Esophagus squamous epithelium (tissue), 5 donors: ENCODE measurements at regions not wholly inside any gene's neighbourhood (a gene's known extent, or its start where the extent isn't known, plus 50 kb on each side); places are given as distances from the start of the nearest gene placed in this dataset.

Source experiments
- DNase-seq: peaks from one replicate; lab custom pipeline; 2025; lab: John Stamatoyannopoulos, UW
- H3K27ac ChIP-seq, 4 donors: fragments of 200-600 bp; sonication (generic); one replicate each; pipeline ENCODE4 v1.5.1; 2016 to 2019; ENCODE audit warnings: mild to moderate bottlenecking in 1 of 4
- H3K27me3 ChIP-seq, 4 donors: fragments of 200-600 bp; sonication (generic); 1 replicate in 3 of 4; 2 replicates in 1 of 4; pipeline versions ENCODE4 v1.5.1 to v1.6.0; 2017 to 2021; ENCODE audit warnings: antibody characterized with exemption in 1 of 4
- H3K36me3 ChIP-seq, 3 donors: fragments of 200-600 bp; sonication (generic); one replicate each; pipeline ENCODE4 v1.5.1; 2016 to 2019
- H3K4me1 ChIP-seq, 3 donors: fragments of 200-600 bp; sonication (generic); one replicate each; pipeline ENCODE4 v1.5.1; 2017 to 2019
- H3K4me3 ChIP-seq, 4 donors: fragments of 200-600 bp; sonication (generic); 1 replicate in 3 of 4; 2 replicates in 1 of 4; pipeline ENCODE4 v1.5.1; 2016 to 2019; ENCODE audit warnings: mild to moderate bottlenecking in 2 of 4, moderate library complexity in 1 of 4
- H3K9me3 ChIP-seq, 3 donors: fragments of 200-600 bp; sonication (generic); one replicate each; pipeline ENCODE4 v1.5.1; 2016 to 2019
- CTCF ChIP-seq, 6 experiments: fragments of 450-650 bp in 4 of 6; fragments of 200-600 bp in 2 of 6; sonication (generic) in 2 of 6; IDR thresholded peaks; one replicate each; pipeline ENCODE4 v1.5.1; 2016 to 2019; ENCODE audit warnings: antibody characterized with exemption in 6 of 6, mild to moderate bottlenecking in 4 of 6, moderate library complexity in 4 of 6
- POLR2A ChIP-seq, 4 donors: fragments of 450-650 bp; IDR thresholded peaks; one replicate each; pipeline ENCODE4 v1.6.1; 2017; ENCODE audit warnings: antibody characterized with exemption in 4 of 4, mild to moderate bottlenecking in 4 of 4, moderate library complexity in 3 of 4
- WGBS, 2 donors: methylation state at CpG; one replicate each; pipeline ENCODE4 v1.1.5; 2018; 5-methylcytosine and 5-hydroxymethylcytosine counted together
- intact Hi-C: fragments of 100-400 bp; cut with DNase I; formaldehyde crosslinking; loops from one replicate; pipeline ENCODE4 v1.15.0; 2022
- donor health status: DM: yes; HTN: yes; CAD: no.

GRCh38 chr9:79302569-79302968 is 269.2 kb upstream of the TLE4 start:
- H3K27ac ChIP-seq = no peak overlapping the region
- 53 to 74% methylated on average over 4 of the region's 4 CpGs for whole genome bisulfite sequencing, 2 donors
- no peaks in the 10 kb centered on the region for H3K36me3 ChIP-seq
- H3K9me3 ChIP-seq = no peaks in the 10 kb centered on the region
- TF ChIP-seq CTCF (IDR thresholded peaks at IDR 0.05) (no peak), POLR2A (IDR thresholded peaks at IDR 0.05) (no peak)
- DNase-seq = no peak
- intact Hi-C loops = no loop called here
- peaks cover 0 to 4% (median 0%) of the 10 kb centered on the region in 4 donors for H3K27me3 ChIP-seq
- H3K4me3 ChIP-seq = no peak overlapping the region
- H3K4me1 ChIP-seq = no peaks in the 10 kb centered on the region

- TF ChIP-seq CTCF (IDR thresholded peaks at IDR 0.05) (no peak), POLR2A (IDR thresholded peaks at IDR 0.05) (no peak)
- Histone ChIP-seq H3K27me3 (no peaks in the 10 kb centered on the region), H3K4me3 (no peak overlapping the region), H3K36me3 (no peaks in the 10 kb centered on the region), H3K27ac (no peak overlapping the region), H3K9me3 (no peaks in the 10 kb centered on the region), H3K4me1 (no peaks in the 10 kb centered on the region)
- intact Hi-C loops = no loop called here
- no peak for DNase-seq
- WGBS, 2 donors = 64 to 85% methylated on average over 2 to 5 of the region's 6 CpGs
These were observed 263.8 kb upstream of the TLE4 start for GRCh38 chr9:79308012-79308411.

- intact Hi-C loops = no loop called here
- Histone ChIP-seq H3K4me3 (no peak overlapping the region), H3K27me3 (no peaks in the 10 kb centered on the region), H3K4me1 (no peaks in the 10 kb centered on the region), H3K27ac (no peak overlapping the region), H3K9me3 (no peaks in the 10 kb centered on the region), H3K36me3 (no peaks in the 10 kb centered on the region)
- no peak for DNase-seq
- TF ChIP-seq CTCF (IDR thresholded peaks at IDR 0.05) (no peak), POLR2A (IDR thresholded peaks at IDR 0.05) (no peak)
- 79 to 86% methylated on average over 11 to 13 of the region's 13 CpGs for WGBS, 2 donors
These were observed 258.9 kb upstream of the TLE4 start for GRCh38 chr9:79312686-79313421.

GRCh38 chr9:79325501-79325900 is 246.3 kb upstream of the TLE4 start:
- intact Hi-C loops = no loop called here
- Histone ChIP-seq H3K36me3 (no peaks in the 10 kb centered on the region), H3K27me3 (no peaks in the 10 kb centered on the region), H3K9me3 (no peaks in the 10 kb centered on the region), H3K4me1 (no peaks in the 10 kb centered on the region), H3K27ac (no peak overlapping the region), H3K4me3 (no peak overlapping the region)
- TF ChIP-seq CTCF (IDR thresholded peaks at IDR 0.05) = no peak
- TF ChIP-seq POLR2A (IDR thresholded peaks at IDR 0.05) = no peak
- no peak for DNase-seq
- WGBS, 2 donors = 58 to 60% methylated on average over 3 of the region's 3 CpGs

- H3K36me3 ChIP-seq = no peaks in the 10 kb centered on the region
- TF ChIP-seq CTCF (IDR thresholded peaks at IDR 0.05) = no peak
- TF ChIP-seq POLR2A (IDR thresholded peaks at IDR 0.05) = no peak
- no peaks in the 10 kb centered on the region for H3K27me3 ChIP-seq
- DNase-seq = no peak
- intact Hi-C loops = no loop called here
- 67 to 86% methylated on average over 1 of the region's 1 CpG for WGBS, 2 donors
- H3K4me3 ChIP-seq = no peak overlapping the region
- H3K27ac ChIP-seq = no peak overlapping the region
- no peaks in the 10 kb centered on the region for H3K4me1 ChIP-seq
- no peaks in the 10 kb centered on the region for H3K9me3 ChIP-seq
These were observed 241.9 kb upstream of the TLE4 start for GRCh38 chr9:79329861-79330260.
